Renal cortical epithelial cell (primary cell): ENCODE measurements at regions not wholly inside any gene's neighbourhood (a gene's known extent, or its start where the extent isn't known, plus 50 kb on each side); places are given as distances from the start of the nearest gene placed in this dataset.
"Not testable (repeated sequence)": the region's sequence is repeated elsewhere in the genome, so short reads cannot be mapped to it uniquely, and the experiment has no call there.

Experiments
- DNase-seq: peaks from one replicate; pipeline ENCODE4 v3.0.0-alpha.2; 2011; ENCODE audit warnings: low read depth

DNA sequence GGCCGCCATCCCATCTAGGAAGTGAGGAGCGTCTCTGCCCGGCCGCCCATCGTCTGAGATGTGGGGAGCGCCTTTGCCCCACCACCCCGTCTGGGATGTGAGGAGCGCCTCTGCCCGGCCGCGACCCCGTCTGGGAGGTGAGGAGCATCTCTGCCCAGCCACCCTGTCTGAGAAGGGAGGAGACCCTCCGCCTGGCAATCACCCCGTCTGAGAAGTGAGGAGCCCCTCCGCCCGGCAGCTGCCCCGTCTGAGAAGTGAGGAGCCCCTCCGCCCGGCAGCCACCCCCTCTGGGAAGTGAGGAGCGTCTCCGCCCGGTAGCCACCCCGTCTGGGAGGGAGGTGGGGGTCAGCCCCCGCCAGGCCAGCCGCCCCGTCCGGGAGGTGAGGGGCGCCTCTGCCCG, 194.2 kb upstream of the FBXL4 start:
- DNase-seq: not testable (repeated sequence)

GRCh38 chr6:99138445-99138844, 190.7 kb upstream of the FBXL4 start:
- DNase-seq: no peak

DNA sequence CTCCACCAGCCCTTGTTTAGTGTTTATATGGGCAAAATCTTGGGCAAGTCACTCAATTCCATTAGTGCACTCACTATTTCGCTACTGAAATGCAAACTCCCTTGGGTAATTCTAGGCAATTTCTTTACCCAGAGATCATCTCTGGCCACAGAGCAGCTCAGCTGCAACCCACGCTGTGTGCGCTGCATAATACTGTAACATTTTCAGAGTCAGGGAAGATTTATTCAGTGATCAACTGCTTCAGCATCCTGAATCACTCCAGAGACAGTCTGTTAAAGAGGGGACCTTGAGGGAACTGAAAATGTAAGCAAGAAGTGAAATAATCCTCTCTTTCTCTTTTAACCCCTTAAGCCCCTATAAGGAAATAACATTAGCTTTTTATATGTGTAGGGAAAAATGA, 189.6 kb upstream of the FBXL4 start:
- no peak for DNase-seq

DNA sequence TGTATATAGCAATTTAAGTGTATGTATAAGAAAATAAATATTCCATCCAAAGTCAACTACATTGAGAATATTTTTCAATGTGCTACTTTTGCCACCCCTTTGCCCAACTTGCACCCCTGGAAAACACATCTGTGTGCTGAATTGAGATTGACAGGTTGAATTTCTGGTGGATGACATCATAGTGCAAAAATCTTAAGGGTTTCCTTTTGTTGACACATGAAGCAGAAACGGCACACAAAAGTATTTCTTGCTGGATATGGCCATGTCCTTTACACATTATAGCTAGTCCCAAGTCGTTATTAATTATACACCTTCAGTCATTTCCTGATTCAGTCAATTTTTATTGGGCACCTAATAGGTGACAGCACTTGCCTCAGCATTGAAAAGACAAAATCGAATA, 188.7 kb upstream of the FBXL4 start:
- no peak for DNase-seq

GRCh38 chr6:99132026-99132635, 184.4 kb upstream of the FBXL4 start:
- DNase-seq: no peak

DNA sequence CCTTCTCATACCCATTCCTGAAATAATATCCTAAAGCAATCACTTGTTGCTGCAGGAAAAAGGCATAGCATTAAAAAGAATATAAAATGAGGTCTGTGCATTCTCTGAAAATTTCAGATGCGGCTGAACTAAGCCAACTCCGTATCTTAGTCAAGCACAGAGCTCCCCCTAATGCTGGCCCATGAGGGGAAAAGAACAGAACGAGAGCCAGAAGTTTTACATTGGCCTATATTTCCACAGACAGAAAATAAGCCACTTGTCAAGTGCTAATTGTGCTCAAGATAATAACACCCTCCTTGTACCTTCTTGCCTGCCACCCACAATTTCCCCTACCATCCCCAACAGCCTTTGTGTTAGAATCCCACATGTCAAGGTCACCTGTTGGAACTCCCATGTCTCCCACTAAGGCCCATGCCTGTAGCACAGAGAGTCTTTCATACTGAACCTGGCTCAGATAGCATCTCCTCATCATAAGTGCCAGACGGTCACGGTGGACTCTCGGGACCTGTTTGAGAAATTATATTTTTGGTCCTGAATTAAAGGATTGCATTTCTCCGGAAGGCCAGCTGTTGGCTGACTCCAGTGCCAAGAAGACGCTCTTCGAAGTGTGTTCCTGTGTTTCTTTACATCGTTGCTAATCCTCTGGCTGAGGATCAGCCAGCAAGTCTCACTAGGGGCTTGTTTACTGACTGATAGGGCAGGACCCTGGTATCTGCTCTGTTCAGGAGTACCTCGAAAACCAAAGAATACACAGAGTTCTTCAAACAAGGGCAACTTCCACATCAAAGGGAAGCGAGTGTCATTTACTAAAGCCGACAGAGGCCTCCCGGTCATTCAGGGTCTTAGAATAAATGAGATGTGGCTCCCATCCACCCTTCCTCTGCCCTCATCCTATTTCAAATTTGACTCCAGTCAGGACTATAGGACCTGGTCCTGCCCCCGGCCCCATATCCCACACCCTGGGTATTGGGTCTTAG, 183.4 kb upstream of the FBXL4 start:
- DNase-seq: no peak

- DNase-seq: no peak
Observed at GRCh38 chr6:99129835-99130234, 182.1 kb upstream of the FBXL4 start.

DNA sequence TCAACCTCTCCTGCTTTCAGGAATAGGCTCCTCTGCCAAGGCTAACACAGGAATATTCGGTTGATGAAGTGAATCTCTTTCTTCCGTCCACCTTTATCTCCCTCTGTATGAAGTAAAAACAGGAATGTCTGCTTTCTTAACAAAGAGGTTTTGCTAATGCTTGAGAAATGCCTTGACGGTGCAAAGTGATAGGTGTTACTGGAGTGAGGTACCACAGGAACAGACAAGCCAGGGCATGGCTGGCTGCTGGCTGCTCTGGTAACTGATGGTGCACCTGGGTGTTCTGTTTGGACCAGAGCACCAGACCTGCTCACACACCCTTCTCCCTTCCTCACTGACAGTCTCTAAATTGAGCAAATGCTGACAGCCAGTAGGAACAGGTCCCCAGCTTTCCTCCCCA, 174.0 kb upstream of the FBXL4 start:
- DNase-seq: no peak

DNA sequence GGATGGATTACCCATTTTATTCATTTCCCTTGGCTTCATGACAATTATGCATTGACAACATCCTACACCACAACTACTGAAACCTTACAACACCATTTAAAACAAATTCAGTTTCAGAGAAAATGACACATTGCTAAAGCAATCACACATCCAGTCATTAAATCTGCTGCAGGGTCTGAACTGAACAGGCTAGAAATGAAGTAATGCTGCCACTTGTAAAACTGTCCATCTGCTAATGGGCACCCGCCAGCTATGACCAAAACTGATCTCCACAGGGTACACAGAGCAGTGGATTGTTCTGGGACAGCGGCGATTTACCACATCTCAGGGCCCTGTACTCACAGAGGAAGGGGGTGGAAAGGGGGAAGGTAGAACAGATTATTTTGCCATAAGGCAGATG, 172.9 kb upstream of the FBXL4 start:
- no peak for DNase-seq

DNA sequence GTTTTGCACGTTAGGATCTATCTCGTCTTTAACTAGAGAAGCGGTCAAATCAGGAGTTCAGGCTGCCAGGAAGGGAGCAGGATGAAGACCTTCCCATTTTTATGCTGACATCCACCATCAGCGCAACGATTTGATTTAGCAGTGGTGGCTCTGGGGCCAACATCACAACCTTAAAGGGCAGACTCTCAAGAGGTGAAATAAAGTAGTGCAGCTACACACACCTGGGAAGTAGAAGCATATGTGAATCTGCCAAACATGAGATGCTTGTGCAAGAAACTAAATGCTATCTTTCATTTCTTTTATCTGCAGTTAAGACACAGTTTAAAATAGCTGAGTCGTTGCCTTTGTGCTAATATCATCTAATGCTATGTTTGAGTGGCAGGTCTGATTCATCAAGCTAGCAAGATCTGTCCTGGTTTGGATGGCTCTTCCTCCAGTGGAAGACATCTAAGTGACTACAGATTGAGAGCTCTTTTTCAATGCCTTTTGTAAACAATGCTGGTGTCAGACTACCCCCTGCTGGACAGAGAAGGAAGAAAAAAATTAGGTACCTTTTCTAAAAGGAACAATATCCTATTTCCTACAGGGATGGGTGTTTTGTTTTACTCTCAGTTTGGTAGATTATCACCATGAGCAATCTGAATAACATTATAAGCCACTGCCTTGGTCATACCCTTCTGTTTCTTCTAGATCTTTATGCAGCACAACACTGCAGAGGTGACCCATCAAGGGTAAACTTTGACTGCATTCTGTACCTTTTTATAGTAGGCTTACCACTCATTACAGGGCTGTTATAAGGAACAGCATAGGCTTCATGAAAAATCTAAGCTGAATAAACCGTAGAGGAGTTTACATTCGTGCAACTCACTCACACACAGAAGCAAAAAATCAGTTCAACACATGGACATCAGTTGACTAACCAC, 171.6 kb upstream of the FBXL4 start:
- DNase-seq: peak; percentile 50

DNA sequence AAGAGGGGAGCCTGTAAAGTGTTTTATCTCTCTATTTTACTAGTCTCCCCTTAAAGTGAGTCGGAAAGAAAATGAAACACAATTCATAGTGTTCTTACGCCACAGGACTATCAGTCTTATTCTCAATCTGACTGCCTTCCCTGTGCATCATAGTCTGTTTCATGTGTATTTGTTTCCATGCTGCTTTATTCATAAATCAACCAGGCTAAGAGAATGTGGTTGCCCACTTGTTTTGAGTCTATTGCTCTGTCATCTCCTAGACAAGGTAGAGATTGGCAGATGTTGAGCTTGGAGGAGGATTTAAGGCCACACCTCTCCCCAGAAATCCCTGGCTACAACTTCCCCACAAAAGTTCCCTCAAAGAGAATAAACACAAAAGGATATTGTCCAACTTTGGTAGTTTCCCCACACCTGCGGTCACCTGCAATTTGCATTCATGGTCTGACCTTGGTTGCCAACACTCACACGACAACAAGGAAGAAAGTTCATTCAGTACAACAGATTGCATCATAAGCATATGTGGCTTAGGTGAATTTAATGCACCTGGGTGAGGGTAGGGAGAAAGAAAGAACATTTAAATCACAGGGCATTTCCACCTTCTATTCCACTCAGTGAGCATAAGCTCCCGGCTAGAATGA, 167.1 kb upstream of the FBXL4 start:
- DNase-seq: no peak

DNA sequence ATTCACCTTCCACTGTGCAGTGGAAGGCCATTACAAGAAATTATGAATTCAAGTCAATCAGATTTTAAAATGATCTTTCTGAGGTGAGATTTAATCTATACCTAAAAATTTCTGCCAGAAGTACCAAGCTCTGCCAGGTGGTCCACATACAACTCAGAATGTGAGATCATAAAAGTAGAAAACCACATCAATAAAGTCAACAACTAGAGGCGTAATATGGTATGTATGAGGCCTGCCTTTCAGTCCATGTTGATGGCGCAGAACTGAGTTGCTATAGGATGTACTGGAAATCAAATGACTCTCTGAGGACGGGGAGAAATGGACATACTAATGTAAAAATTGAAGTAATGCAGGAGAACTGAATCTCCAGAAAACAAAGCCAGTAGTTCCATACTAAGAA, 163.8 kb upstream of the FBXL4 start:
- DNase-seq: no peak

GRCh38 chr6:99110029-99110428, 162.3 kb upstream of the FBXL4 start:
- DNase-seq: no peak

DNA sequence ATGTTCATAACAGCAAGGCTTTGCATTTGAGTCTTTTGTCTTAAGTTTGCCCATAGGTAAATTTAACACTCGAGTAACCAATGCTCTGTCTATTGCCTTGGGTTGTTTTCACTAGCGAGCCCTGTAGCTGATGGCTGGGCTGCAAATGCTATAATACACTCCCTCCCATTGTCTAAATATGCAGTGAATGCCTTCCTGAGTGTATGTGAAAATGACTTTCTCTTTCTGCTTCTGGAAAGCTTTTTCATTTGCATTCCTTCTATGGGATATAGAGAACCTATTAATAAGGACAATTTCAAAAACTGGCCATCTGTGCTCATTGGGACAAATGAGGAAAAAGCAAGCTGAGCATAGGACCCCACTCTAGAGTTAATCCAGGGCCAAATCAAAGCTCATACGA, 156.5 kb upstream of the FBXL4 start:
- DNase-seq: no peak

GRCh38 chr6:99099243-99099642, 151.5 kb upstream of the FBXL4 start:
- DNase-seq: no peak

DNA sequence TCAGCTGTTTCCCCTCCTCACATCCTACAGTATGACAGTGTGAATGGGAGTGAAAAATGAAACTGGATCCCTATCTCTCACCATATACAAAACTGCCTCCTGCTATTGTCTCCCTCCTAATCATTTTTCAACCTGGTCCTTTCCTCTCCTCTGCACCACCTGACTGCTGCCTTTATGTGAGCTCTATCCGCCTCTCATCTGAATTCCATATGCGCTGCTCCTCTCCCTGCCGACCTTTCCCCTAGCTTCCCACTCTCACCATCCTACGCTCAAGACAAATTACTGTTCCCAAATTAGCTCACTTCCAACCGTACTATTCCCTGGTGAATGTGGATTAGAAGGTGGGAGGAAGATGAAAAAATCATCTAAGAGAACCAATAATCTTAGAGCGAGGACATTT, 148.4 kb upstream of the FBXL4 start:
- DNase-seq: no peak

DNA sequence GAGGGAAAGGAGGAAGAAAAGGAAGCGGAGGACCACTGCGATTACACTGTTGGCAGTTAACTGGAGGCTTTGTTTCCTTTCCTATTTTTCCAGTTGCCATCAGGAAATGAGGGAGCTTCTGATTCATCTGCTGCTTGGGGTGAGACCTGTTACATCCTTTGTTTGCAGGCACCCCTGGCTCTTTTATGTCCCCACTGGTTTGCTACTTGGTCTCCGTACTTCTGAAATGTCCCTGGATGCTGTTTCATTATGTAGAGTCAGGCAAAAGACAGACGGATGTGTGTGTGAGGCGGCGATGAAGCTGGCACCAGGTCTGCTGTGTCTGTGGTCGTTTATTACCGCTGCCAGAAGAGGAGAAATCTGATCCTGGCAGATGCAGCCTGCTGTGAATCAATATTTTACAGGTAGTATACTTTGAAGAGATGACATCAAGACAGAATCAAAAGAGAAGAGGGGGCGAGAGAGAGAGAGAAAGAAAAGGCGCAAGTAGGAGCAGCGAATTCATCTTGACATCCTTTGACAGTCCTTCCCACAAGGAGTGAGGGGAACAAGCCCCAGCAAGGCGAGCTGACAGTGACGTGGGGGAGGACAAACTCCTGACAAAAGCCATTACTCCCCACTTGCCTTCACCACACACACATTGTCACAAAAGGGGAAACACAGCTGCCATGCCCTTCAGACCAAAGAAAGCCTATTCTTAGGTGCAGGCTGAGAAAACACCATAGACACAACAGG, 145.9 kb upstream of the FBXL4 start:
- DNase-seq: no peak

DNA sequence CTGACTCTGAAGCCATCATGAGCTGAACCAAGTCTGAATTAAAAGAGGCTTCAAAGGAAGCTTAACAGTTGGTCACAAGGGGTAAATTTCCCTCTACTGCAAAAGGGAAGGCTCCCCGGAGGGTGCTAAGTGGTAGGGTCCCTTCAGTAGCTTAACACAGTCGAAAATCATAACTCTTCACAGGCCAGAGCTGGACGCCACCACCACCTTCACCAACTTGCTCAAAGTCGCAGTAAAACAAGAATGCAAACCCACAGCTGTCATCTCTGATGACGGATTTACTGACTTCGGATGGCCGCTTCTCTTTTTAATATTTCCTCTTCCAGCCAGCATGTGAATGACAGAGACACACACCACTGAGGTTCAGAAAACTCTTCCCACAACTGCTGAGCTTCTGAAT, 144.7 kb upstream of the FBXL4 start:
- DNase-seq: no peak

- no peak for DNase-seq
Observed at GRCh38 chr6:99091985-99092384, 144.2 kb upstream of the FBXL4 start.

DNA sequence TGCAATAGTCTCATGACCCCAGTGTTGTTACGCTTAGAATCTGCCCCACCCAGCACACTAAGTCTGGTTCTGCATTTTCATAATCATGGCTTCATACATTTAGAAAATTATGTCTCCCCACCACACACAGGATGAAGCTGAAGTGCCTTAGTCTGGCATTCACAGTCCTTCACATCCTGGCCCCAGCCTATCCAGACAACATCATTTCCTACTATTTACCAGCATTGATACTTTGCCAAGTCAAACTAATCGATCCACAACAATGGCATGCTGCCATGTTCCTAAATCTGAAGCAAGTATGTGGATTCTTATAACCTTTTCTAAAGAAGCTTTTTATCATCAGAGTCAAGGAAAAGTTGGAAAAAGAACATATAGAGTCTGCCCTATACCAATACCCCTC, 132.4 kb upstream of the FBXL4 start:
- DNase-seq: no peak

GRCh38 chr6:99079058-99079457, 131.3 kb upstream of the FBXL4 start:
- no peak for DNase-seq
